IPS DF 6.9 (cell line): ENCODE measurements at regions not wholly inside any gene's neighbourhood (a gene's known extent, or its start where the extent isn't known, plus 50 kb on each side); places are given as distances from the start of the nearest gene placed in this dataset.
"Not testable (repeated sequence)": the region's sequence is repeated elsewhere in the genome, so short reads cannot be mapped to it uniquely, and the experiment has no call there.

Experiments used
- DNase-seq: peaks from one replicate; pipeline ENCODE4 v3.0.0-alpha.2; 2013; ENCODE audit warnings: low read depth, low spot score
- H3K27ac ChIP-seq: one replicate; pipeline ENCODE4 v1.5.1; 2013; ENCODE audit warnings: low read length, control low read depth
- H3K27me3 ChIP-seq: 2 replicates; pipeline ENCODE4 v1.6.1; 2013; ENCODE audit warnings: mild to moderate bottlenecking, low read length; ENCODE audit not compliant: control insufficient read depth, insufficient read depth
- H3K36me3 ChIP-seq: 2 replicates; pipeline ENCODE4 v1.6.1; 2013; ENCODE audit warnings: low read length; ENCODE audit not compliant: control insufficient read depth, insufficient read depth
- H3K4me1 ChIP-seq: 2 replicates; pipeline ENCODE4 v1.6.1; 2013; ENCODE audit warnings: low read length; ENCODE audit not compliant: control insufficient read depth, insufficient read depth
- H3K4me3 ChIP-seq: 2 replicates; pipeline ENCODE4 v1.5.1; 2013; ENCODE audit warnings: mild to moderate bottlenecking, low read length
- H3K9me3 ChIP-seq: 2 replicates; pipeline ENCODE4 v1.6.1; 2013; ENCODE audit warnings: low read length, inconsistent platforms; ENCODE audit not compliant: control insufficient read depth, insufficient read depth
- WGBS: extraction: QIAGEN DNeasy Blood & Tissue Kit; methylation state at CpG from one replicate; pipeline ENCODE4 v1.1.7; 2013; ENCODE audit warnings: mixed read lengths, missing lambda C conversion rate; ENCODE audit not compliant: insufficient read length, insufficient coverage; 5-methylcytosine and 5-hydroxymethylcytosine counted together

- no peak overlapping the region for H3K27ac ChIP-seq
- no peaks in the 10 kb centered on the region for H3K27me3 ChIP-seq
- H3K36me3 ChIP-seq: peaks cover 8% of the 10 kb centered on the region
- no peak for DNase-seq
- no peaks in the 10 kb centered on the region for H3K9me3 ChIP-seq
- H3K4me3 ChIP-seq: peak overlapping the region; percentile 34; the same call in 1 of the 2 replicates
- H3K4me1 ChIP-seq: peaks cover 9% of the 10 kb centered on the region
Measured at GRCh38 chr6:167230288-167230687, 60.8 kb upstream of the UNC93A start.

GRCh38 chr6:167232356-167232755, 58.8 kb upstream of the UNC93A start:
- no peak overlapping the region for H3K27ac ChIP-seq
- no peak for DNase-seq
- peaks cover 20% of the 10 kb centered on the region for H3K36me3 ChIP-seq
- no peaks in the 10 kb centered on the region for H3K9me3 ChIP-seq
- WGBS: no CpG with 5 or more reads among the region's 3 CpGs
- no peaks in the 10 kb centered on the region for H3K27me3 ChIP-seq
- H3K4me3 ChIP-seq: no peak overlapping the region
- H3K4me1 ChIP-seq: peaks cover 11% of the 10 kb centered on the region

- DNase-seq: no peak
- Histone ChIP-seq H3K27ac (no peak overlapping the region), H3K36me3 (peaks cover 20% of the 10 kb centered on the region), H3K27me3 (no peaks in the 10 kb centered on the region), H3K9me3 (no peaks in the 10 kb centered on the region), H3K4me3 (no peak overlapping the region), H3K4me1 (peaks cover 12% of the 10 kb centered on the region)
- WGBS: no CpG with 5 or more reads among the region's 6 CpGs
Measured at GRCh38 chr6:167233490-167233889, 57.6 kb upstream of the UNC93A start.

GRCh38 chr6:167234576-167234975, 56.5 kb upstream of the UNC93A start:
- H3K4me3 ChIP-seq, H3K27ac ChIP-seq, DNase-seq, H3K27me3 ChIP-seq, H3K9me3 ChIP-seq: not testable (repeated sequence)
- WGBS: no CpG with 5 or more reads among the region's 6 CpGs
- peaks cover 12% of the 10 kb centered on the region for H3K4me1 ChIP-seq
- H3K36me3 ChIP-seq: peaks cover 20% of the 10 kb centered on the region

- WGBS: no CpG with 5 or more reads among the region's 9 CpGs
- Histone ChIP-seq H3K36me3 (peaks cover 20% of the 10 kb centered on the region), H3K4me1 (peaks cover 12% of the 10 kb centered on the region), H3K27ac (peak overlapping the region; percentile 62), H3K4me3 (no peak overlapping the region), H3K9me3 (no peaks in the 10 kb centered on the region), H3K27me3 (no peaks in the 10 kb centered on the region)
- DNase-seq: no peak
Measured at GRCh38 chr6:167235005-167235404, 56.1 kb upstream of the UNC93A start.

GRCh38 chr6:167235421-167236238, 55.5 kb upstream of the UNC93A start:
- WGBS: no CpG with 5 or more reads among the region's 38 CpGs
- H3K4me1 ChIP-seq: peaks cover 12% of the 10 kb centered on the region

GRCh38 chr6:167236239-167236571, 54.9 kb upstream of the UNC93A start:
- peaks cover 20% of the 10 kb centered on the region for H3K36me3 ChIP-seq
- H3K4me3 ChIP-seq: no peak overlapping the region
- H3K9me3 ChIP-seq: no peaks in the 10 kb centered on the region
- H3K27ac ChIP-seq: no peak overlapping the region
- H3K27me3 ChIP-seq: no peaks in the 10 kb centered on the region
- no peak for DNase-seq
- peaks cover 14% of the 10 kb centered on the region for H3K4me1 ChIP-seq
- WGBS: no CpG with 5 or more reads among the region's 16 CpGs

More at GRCh38 chr6:167235421-167236238, 55.5 kb upstream of the UNC93A start:
- Histone ChIP-seq H3K36me3 (peaks cover 20% of the 10 kb centered on the region), H3K4me3 (no peak overlapping the region), H3K27me3 (no peaks in the 10 kb centered on the region), H3K9me3 (no peaks in the 10 kb centered on the region), H3K27ac (peak overlapping the region; percentile 62)
- no peak for DNase-seq

GRCh38 chr6:167237438-167238145, 53.5 kb upstream of the UNC93A start:
- Histone ChIP-seq H3K27ac (no peak overlapping the region), H3K9me3 (no peaks in the 10 kb centered on the region), H3K4me3 (no peak overlapping the region), H3K36me3 (peaks cover 20% of the 10 kb centered on the region), H3K27me3 (no peaks in the 10 kb centered on the region), H3K4me1 (peaks cover 14% of the 10 kb centered on the region)
- WGBS: no CpG with 5 or more reads among the region's 14 CpGs
- DNase-seq: no peak

GRCh38 chr6:167238146-167238693, 52.9 kb upstream of the UNC93A start:
- WGBS: no CpG with 5 or more reads among the region's 14 CpGs
- Histone ChIP-seq H3K9me3 (no peaks in the 10 kb centered on the region), H3K4me1 (peaks cover 14% of the 10 kb centered on the region), H3K27ac (no peak overlapping the region), H3K4me3 (no peak overlapping the region), H3K36me3 (peaks cover 20% of the 10 kb centered on the region), H3K27me3 (no peaks in the 10 kb centered on the region)
- DNase-seq: no peak

GRCh38 chr6:167238694-167239467, 52.2 kb upstream of the UNC93A start:
- DNase-seq: no peak
- no CpG with 5 or more reads among the region's 12 CpGs for WGBS
- Histone ChIP-seq H3K27me3 (no peaks in the 10 kb centered on the region), H3K27ac (no peak overlapping the region), H3K4me3 (no peak overlapping the region), H3K36me3 (peaks cover 16% of the 10 kb centered on the region), H3K4me1 (peaks cover 14% of the 10 kb centered on the region), H3K9me3 (no peaks in the 10 kb centered on the region)
